Smooth muscle cell (in vitro differentiated cells): ENCODE measurements at regions not wholly inside any gene's neighbourhood (a gene's known extent, or its start where the extent isn't known, plus 50 kb on each side); places are given as distances from the start of the nearest gene placed in this dataset.

Experiments used
- DNase-seq: peaks from one replicate; lab custom pipeline; 2025; ENCODE audit not compliant: unreplicated experiment; lab: John Stamatoyannopoulos, UW
- H2AFZ ChIP-seq: fragments of 200-600 bp; sonication (generic); 2 replicates; pipeline ENCODE4 v1.6.0; 2016; ENCODE audit warnings: antibody characterized with exemption, low read depth, mild to moderate bottlenecking
- H3F3A ChIP-seq: fragments of 200-600 bp; sonication (generic); 2 replicates; pipeline ENCODE4 v1.6.0; 2017; ENCODE audit warnings: antibody characterized with exemption, low read depth
- H3K27ac ChIP-seq: fragments of 200-600 bp; sonication (generic); 2 replicates; pipeline ENCODE4 v1.5.1; 2016; ENCODE audit warnings: low read depth, mild to moderate bottlenecking
- H3K27me3 ChIP-seq: fragments of 200-600 bp; sonication (generic); 2 replicates; pipeline ENCODE4 v1.6.1; 2016; ENCODE audit warnings: low read depth, mild to moderate bottlenecking
- H3K36me3 ChIP-seq: fragments of 200-600 bp; sonication (generic); 2 replicates; pipeline ENCODE4 v1.5.1; 2016; ENCODE audit warnings: low read depth
- H3K4me1 ChIP-seq: fragments of 200-600 bp; sonication (generic); 2 replicates; pipeline ENCODE4 v1.5.1; 2016; ENCODE audit warnings: low read depth
- H3K4me2 ChIP-seq: fragments of 200-600 bp; sonication (generic); 2 replicates; pipeline ENCODE4 v1.6.0; 2016; ENCODE audit warnings: mild to moderate bottlenecking
- H3K4me3 ChIP-seq: fragments of 200-600 bp; sonication (generic); 2 replicates; pipeline ENCODE4 v1.5.1; 2016; ENCODE audit warnings: mild to moderate bottlenecking
- H3K79me2 ChIP-seq: fragments of 200-600 bp; sonication (generic); 2 replicates; pipeline ENCODE4 v1.6.0; 2016; ENCODE audit warnings: low read depth, mild to moderate bottlenecking
- H3K9ac ChIP-seq: fragments of 200-600 bp; sonication (generic); 2 replicates; pipeline ENCODE4 v1.6.0; 2016; ENCODE audit warnings: low read depth
- H3K9me3 ChIP-seq: fragments of 200-600 bp; sonication (generic); replicated peaks from 2 replicates; pipeline ENCODE4 v1.5.1; 2016; ENCODE audit warnings: low read depth
- H4K20me1 ChIP-seq: fragments of 200-600 bp; sonication (generic); 2 replicates; pipeline ENCODE4 v1.6.0; 2016; ENCODE audit warnings: low read depth
- WGBS: methylation state at CpG from one replicate; pipeline ENCODE4 v1.1.7; 2016; ENCODE audit warnings: low lambda C conversion rate; 5-methylcytosine and 5-hydroxymethylcytosine counted together
- TF ChIP-seq, protein P1 (sequence below): fragments of 200-600 bp; sonication (generic); IDR thresholded peaks from 2 replicates; pipeline ENCODE4 v1.5.1; 2017; ENCODE audit warnings: borderline replicate concordance, mild to moderate bottlenecking, antibody characterized with exemption; ENCODE audit not compliant: insufficient read depth, poor library complexity, severe bottlenecking

DNA sequence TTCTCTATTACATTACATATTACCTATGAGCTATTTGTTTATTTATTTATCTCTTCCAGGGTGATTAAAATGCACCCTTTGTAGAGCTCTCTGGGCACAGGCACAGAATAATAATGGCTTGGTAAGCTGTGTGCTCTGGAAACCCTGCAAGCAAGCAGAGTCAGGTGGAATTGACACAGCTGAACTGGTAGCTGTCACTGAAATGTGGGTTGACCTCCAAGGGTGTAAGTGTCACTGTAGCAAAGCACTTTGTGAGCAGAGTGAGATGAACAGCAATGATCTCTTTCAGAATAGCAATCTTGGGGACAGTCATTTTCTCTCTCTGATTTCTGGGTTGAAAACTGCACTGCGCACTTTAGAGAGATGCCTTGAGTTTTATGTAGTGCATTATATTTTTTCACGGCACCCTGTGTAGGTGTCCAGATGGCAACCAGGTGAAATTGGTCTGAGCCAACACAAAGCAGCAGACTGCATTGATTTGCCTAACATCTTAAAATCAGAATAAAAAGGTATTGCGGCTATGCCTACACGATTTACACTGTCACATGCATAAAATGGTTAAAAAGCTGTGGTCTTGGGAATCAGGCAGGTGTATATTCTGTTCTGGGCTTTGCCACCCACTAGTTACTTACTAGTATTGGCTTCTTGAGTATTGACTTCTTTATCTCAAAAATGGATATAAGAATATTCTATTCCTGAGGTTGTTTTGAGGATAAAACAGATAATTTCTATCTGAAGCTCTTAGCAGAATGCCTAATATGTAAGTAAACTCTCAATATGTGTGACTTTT, 450.3 kb downstream of the RAPGEF2 start:
- DNase-seq = no peak
- Histone ChIP-seq H3K9me3 (no peaks in the 10 kb centered on the region), H2AFZ (no peak overlapping the region), H3K4me3 (no peak overlapping the region), H3K27me3 (no peaks in the 10 kb centered on the region), H3K4me1 (no peaks in the 10 kb centered on the region), H4K20me1 (no peaks in the 10 kb centered on the region), H3K4me2 (no peak overlapping the region), H3K36me3 (no peaks in the 10 kb centered on the region), H3K27ac (no peak overlapping the region), H3K9ac (no peak overlapping the region), H3F3A (no peaks in the 10 kb centered on the region), H3K79me2 (no peaks in the 10 kb centered on the region)
- TF ChIP-seq, protein P1, sequence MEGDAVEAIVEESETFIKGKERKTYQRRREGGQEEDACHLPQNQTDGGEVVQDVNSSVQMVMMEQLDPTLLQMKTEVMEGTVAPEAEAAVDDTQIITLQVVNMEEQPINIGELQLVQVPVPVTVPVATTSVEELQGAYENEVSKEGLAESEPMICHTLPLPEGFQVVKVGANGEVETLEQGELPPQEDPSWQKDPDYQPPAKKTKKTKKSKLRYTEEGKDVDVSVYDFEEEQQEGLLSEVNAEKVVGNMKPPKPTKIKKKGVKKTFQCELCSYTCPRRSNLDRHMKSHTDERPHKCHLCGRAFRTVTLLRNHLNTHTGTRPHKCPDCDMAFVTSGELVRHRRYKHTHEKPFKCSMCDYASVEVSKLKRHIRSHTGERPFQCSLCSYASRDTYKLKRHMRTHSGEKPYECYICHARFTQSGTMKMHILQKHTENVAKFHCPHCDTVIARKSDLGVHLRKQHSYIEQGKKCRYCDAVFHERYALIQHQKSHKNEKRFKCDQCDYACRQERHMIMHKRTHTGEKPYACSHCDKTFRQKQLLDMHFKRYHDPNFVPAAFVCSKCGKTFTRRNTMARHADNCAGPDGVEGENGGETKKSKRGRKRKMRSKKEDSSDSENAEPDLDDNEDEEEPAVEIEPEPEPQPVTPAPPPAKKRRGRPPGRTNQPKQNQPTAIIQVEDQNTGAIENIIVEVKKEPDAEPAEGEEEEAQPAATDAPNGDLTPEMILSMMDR = no peak
- 93% methylated on average over 4 of the region's 4 CpGs for WGBS

DNA sequence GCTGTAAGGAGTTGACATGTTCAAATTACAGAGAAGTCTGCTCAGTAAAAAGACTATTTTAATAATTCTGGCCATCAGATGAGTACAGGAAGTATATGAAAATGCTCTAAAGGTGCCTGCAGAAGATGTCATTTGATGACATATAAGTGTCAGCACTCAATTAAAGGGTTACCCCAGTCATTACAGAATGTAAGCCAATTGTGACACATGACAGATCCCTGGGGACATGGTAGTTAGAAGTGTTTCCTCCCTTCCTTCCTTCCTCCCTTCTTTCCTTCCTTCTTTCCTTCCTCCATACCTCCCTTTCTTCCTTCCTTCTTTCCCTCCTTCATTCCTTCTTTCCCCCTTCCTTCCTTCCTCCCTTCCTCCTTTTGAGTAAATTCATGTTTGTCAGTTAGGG, 453.0 kb downstream of the RAPGEF2 start:
- H3K27me3 ChIP-seq = no peaks in the 10 kb centered on the region

DNA sequence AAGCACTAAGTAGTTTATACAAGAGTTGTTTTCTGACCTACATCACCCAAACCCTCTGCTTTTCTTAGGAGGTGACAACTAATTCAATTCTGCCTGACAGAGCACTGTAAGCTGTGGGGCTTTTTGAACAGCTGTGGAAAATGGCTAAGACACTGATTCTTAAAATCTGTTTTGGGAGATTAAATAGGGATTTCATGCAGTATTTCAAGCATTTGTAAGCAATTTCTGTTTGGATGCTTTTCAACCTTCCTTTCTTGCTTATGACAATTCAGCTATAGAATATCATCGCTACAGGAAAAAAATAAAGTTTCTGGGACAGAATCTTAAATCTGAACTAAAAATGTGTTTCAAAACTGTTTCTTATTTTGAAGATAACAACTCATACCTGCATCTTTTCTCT, 459.5 kb downstream of the RAPGEF2 start:
- no peak overlapping the region for H3K9ac ChIP-seq
- no peaks in the 10 kb centered on the region for H3K36me3 ChIP-seq
- H3K27me3 ChIP-seq = no peaks in the 10 kb centered on the region
- 93% methylated on average over 1 of the region's 1 CpG for WGBS
- no peaks in the 10 kb centered on the region for H3K4me1 ChIP-seq
- no peak overlapping the region for H2AFZ ChIP-seq
- no peaks in the 10 kb centered on the region for H3K79me2 ChIP-seq
- H3K27ac ChIP-seq = no peak overlapping the region
- H3F3A ChIP-seq = no peaks in the 10 kb centered on the region
- H3K4me2 ChIP-seq = no peak overlapping the region
- H4K20me1 ChIP-seq = no peaks in the 10 kb centered on the region
- no peak overlapping the region for H3K4me3 ChIP-seq
- H3K9me3 ChIP-seq = no peaks in the 10 kb centered on the region
- no peak for DNase-seq
- TF ChIP-seq, protein P1 = no peak

More for the DNA sequence above, 453.0 kb downstream of the RAPGEF2 start:
- Histone ChIP-seq H4K20me1 (no peaks in the 10 kb centered on the region), H3K36me3 (no peaks in the 10 kb centered on the region), H3K4me1 (no peaks in the 10 kb centered on the region), H3K4me3 (no peak overlapping the region), H3K9me3 (no peaks in the 10 kb centered on the region), H3K79me2 (no peaks in the 10 kb centered on the region), H2AFZ (no peak overlapping the region), H3K27ac (no peak overlapping the region), H3F3A (no peaks in the 10 kb centered on the region), H3K9ac (no peak overlapping the region), H3K4me2 (no peak overlapping the region)
- no peak for DNase-seq
- TF ChIP-seq, protein P1 = no peak

DNA sequence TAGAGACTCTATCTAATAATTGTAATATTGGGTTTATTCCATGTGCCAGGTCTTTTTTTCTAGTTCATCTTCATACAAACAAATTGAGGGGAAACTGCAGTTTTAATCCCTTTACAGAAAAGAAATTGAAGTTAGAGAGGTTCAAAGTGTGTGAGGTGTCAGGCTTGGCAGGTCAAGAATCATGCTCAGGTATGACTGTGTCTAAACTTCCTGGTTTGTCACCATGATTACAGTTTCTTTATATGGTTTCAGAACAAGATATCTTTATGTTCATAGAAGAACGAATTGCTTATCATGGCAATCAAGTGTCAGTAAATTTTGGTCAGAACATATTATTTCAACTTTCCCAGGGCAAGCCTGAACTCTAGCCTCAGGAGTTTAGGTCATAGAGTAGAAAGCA, 460.4 kb downstream of the RAPGEF2 start:
- Histone ChIP-seq H4K20me1 (no peaks in the 10 kb centered on the region), H3K27me3 (no peaks in the 10 kb centered on the region), H3K4me1 (no peaks in the 10 kb centered on the region), H3K4me2 (no peak overlapping the region), H3K27ac (no peak overlapping the region), H3F3A (no peaks in the 10 kb centered on the region), H2AFZ (no peak overlapping the region), H3K36me3 (no peaks in the 10 kb centered on the region), H3K79me2 (no peaks in the 10 kb centered on the region), H3K9me3 (no peaks in the 10 kb centered on the region), H3K9ac (no peak overlapping the region), H3K4me3 (no peak overlapping the region)
- no peak for DNase-seq
- WGBS = 71% methylated on average over 1 of the region's 1 CpG
- TF ChIP-seq, protein P1 = no peak
